ENCODE measurements at regions not wholly inside any gene's neighbourhood (a gene's known extent, or its start where the extent isn't known, plus 50 kb on each side); places are given as distances from the start of the nearest gene placed in this dataset.

DNA sequence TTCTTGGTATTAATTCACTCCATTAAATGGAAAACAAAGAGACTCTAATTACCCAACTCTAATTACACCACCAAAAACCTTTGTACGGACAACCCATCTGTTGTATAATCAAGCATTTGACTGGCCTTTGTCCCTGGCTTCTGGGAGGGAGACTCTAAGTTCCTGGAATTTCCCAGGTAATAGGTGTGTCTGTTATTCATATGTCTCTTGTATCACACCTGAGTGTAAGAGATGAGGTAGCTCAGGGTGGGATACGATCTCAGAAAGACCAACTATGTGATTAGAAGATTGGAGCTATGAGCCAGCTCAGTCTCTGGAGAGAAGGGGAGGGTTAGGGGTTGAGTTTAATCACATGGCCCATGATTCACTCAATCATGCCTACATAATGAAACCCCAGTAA is 94.7 kb upstream of the PLXNC1 start:
- TF ChIP-seq, protein P1, sequence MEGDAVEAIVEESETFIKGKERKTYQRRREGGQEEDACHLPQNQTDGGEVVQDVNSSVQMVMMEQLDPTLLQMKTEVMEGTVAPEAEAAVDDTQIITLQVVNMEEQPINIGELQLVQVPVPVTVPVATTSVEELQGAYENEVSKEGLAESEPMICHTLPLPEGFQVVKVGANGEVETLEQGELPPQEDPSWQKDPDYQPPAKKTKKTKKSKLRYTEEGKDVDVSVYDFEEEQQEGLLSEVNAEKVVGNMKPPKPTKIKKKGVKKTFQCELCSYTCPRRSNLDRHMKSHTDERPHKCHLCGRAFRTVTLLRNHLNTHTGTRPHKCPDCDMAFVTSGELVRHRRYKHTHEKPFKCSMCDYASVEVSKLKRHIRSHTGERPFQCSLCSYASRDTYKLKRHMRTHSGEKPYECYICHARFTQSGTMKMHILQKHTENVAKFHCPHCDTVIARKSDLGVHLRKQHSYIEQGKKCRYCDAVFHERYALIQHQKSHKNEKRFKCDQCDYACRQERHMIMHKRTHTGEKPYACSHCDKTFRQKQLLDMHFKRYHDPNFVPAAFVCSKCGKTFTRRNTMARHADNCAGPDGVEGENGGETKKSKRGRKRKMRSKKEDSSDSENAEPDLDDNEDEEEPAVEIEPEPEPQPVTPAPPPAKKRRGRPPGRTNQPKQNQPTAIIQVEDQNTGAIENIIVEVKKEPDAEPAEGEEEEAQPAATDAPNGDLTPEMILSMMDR (conservative IDR thresholded peaks at IDR 0.05): no peak
- TF ChIP-seq ZFX (IDR thresholded peaks at IDR 0.05): no peak

All from C4-2B (cell line).